ENCODE measurements at regions not wholly inside any gene's neighbourhood (a gene's known extent, or its start where the extent isn't known, plus 50 kb on each side); places are given as distances from the start of the nearest gene placed in this dataset.

DNA sequence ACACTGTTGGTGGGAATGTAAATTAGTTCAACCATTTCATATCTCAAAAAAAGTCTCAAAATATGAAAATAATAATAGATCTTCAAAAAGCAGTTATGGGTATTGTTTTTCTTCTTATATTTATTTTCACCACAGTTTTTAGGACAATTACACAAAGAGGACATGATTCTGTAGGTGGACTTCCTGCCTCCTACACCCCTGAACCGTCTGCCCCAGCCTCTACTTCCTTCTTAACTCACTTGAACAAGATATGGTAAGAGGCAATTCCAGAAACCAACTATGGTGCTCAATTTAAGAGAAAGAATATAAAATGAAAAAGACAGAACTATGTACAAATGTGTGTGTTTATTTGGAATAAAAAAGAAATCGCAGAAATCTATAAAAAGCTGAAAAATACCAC is 74.1 kb upstream of the MON1B start:
- DNase-seq (ENCODE audit: low read depth in 4 of 4, low spot score in 2 of 4), result no peak

DNA sequence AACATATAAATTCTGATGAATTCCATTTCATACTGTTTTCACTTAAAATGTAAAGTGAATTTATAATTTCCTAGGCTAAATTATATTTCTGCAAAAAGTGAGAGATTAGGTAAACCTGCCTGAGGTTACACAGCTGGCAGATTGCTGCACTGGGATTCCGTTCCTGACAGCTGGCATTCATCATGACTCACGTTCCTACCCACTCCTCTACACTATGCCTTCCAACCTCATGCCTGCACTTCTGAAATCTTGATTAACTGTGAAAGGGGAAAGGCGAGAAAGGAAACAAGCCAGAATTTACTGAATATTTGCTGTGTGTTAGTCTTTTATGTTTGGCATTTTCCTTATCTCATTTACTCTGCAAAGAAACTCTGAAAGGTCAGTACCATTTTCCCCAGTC is 73.3 kb upstream of the MON1B start:
- no peak for DNase-seq (ENCODE audit: low read depth in 4 of 4, low spot score in 2 of 4)

DNA sequence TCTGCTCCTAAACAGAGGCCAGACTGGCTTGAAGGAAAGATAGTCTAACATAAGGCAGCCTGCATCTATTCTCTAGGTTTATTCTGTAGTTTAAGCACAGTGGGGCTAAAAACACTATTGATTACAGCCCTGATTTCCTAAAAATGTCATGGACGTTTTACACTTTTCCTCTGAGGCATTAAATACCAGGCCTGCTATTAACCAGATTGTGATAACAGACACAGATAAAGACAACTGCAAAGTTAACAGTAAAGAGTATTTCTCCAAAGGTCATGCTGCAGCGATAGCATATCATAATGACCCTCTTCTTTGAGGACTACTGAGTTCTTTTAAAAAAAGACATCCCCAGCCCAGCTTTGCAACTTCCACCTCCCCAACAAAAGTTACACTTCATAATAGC is 59.6 kb upstream of the MON1B start:
- no peak for DNase-seq (ENCODE audit: low read depth in 4 of 4, low spot score in 2 of 4)

DNA sequence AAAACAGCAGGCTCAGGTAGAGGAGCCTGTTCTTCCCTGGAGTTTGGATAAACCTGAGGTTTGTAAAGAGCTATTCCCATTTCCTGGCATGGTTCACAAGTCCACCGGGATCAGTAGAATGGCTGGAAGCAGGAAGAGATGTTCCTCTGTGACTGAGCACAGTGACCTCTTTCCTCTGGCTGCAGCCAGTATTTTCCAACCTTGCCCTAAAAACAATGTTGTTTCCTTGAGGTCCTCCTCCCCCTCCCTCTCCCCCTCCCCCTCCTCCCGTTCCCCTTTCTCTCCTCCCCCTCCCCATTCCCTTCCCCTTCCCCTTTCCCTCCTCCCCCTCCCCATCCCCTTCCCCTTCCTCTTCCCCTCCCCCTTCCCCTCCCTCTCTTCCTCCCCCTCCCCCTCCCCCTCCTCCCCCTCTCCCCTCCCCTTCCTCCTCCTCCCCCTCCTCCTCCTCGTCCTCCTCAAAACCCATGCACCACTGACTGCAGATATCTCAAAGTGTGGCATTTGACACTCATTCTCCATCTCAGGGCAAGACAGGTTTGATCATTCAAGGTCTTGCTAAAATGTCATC is 58.9 kb upstream of the MON1B start:
- no peak for DNase-seq (ENCODE audit: low read depth in 4 of 4, low spot score in 2 of 4)

DNA sequence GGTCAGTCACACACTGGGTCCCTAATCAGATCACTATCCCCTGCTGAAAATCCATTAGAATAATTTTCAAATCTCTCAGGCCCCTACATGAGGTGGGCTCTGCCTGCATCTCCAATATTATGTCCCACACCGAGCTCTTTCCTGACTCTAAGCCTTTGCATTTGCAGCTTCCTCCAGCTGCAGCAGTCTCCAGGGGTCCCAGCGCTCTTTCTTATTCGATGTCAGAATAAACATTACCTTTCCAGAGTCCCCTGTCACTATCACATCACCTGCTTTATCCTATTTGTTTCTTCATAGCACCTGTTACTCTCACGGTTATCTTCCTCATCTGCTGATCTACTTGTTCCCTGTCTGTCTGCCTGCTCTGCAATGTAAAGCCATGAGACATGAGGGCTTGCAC is 57.3 kb upstream of the MON1B start:
- no peak for DNase-seq (ENCODE audit: low read depth in 4 of 4, low spot score in 2 of 4)

DNA sequence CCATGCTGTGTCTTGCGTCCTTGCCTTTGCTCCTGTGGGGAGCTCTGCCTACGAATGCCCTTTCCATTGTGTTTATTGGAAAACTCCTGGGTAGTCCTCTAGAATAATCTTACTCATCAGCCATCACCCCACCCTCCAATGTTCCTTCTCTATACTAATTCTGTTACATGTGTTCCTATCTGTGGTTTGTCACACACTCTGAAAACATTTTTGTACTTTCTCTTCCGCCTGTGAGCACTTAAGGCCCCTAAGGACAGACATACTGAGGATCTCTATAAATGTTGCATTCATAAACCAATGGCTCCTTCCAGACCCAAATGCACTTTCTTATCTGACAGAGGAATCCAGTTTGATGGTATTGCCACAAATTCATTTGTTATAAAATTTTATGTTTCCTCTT is 53.9 kb upstream of the MON1B start:
- DNase-seq (ENCODE audit: low read depth in 4 of 4, low spot score in 2 of 4), result no peak
